HG03064 (cell line): ENCODE measurements at regions not wholly inside any gene's neighbourhood (a gene's known extent, or its start where the extent isn't known, plus 50 kb on each side); places are given as distances from the start of the nearest gene placed in this dataset.

Experiments used
- ATAC-seq: cut with Tn5 transposase; IDR thresholded peaks from one replicate; pipeline ENCODE4 v1.9.1; 2021; ENCODE audit warnings: low read depth; ENCODE audit not compliant: unreplicated experiment

GRCh38 chr5:52491071-52491787 lies 296.5 kb upstream of the ITGA1 start:
- ATAC-seq = no peak

- ATAC-seq = no peak
Observed at GRCh38 chr5:52491818-52492217, 295.9 kb upstream of the ITGA1 start.

DNA sequence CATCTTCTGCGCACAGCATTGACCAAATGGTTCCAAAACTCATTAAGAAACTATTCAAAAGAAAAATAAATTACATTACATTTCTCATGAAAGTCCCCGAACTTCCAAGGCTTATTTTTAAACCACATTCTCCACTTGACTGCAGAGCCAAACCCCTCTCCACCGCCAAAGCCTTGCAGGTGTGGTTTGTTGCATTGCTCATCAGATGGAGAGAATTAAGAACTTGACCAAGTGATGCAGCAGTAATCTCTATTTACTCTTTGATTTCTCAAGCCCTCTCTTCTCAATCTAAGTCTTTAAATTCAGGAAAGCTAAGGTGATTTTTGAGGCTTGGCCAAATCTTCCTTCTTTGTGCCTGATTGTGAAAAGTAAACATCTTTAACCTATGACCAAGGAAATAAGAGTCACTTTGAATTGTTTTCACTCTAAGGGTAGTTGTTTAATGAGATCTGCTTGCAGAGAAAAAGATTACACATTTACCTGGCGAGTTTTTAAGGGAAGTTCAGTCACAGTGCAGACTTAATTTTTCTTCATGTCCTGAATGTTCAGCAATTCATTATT lies 290.5 kb upstream of the ITGA1 start:
- no peak for ATAC-seq

DNA sequence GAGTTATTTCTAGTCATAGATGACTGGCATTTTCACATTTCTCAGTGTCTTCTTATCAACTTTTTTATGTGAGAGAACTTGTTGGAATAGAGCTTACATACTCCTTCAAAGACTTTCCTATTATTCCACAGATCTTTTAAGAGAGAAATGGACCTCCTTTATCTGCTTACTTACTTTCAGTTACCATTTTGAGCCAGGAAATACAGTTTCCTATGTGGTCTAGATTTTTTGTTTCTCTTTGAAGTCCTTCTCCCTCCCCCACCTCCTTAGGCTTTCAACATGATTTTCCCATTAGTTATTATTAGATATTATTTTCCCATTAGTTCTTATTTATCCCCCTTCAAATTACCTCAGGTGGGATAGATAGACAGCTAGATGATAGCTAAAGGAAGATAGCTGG lies 289.1 kb upstream of the ITGA1 start:
- no peak for ATAC-seq

DNA sequence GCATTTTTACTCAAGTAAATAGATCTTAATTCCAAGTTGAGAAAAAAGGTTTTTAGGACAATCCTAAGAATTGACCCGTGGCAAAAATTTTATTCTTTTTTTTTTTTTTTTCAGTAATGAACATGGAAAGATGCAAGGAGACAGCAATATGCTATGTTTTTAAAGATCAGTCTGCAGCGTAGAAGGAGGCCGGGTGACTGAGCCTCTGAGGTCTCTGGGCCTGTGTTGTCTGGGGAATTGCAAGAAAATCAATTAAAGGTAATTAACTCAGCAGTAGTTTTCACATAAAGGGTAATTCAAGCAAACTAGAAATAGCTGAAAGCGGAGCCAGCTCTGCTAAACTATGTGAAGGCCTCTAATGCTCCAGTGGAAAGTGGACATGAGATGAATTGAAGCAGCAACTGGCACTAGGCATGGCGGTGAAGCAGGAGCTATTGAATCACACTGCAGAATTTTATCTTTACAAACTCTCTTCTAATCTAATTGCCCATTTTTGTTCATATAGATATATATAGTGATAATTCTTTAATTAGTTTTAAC lies 285.2 kb upstream of the ITGA1 start:
- no peak for ATAC-seq

- ATAC-seq = no peak
Observed at GRCh38 chr5:52504584-52505240, 283.0 kb upstream of the ITGA1 start.

- no peak for ATAC-seq
Observed at GRCh38 chr5:52517667-52518066, 270.0 kb upstream of the ITGA1 start.

DNA sequence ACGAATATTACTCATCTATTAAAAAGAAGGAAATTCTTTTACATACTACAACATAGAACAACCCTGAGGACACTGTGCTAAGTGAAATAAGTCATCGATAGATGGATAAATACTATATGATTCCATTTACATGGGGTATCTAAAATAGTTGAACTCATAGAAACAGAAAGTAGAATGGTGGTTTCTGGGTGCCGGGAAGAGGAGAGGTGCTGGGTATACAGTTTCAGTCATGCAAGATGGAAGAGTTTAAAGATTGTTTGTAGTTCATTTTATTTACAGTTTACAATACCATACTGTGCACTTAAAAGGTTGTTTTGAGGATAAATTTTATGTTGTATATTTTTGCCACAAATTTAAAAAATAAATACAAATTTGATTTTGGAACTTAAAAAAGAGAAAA lies 267.5 kb upstream of the ITGA1 start:
- ATAC-seq = no peak

DNA sequence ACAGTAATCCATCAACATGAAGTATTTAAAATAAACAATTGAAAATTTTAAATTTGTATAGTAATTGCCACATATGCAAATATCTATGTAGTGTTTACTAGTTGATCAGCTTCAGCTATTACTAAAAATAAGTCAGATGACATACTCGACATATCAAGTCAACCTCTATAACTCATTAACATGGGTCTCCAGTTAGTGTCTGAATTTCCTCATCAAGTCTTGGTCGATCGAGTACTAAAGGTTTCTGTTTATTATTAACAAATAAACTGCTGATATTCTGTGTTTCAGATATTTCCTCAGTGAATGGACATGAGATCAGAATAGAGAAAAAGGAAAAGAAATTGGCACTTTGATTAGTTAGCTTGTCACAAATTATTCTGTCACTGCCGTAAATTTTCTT lies 266.5 kb upstream of the ITGA1 start:
- ATAC-seq = no peak

DNA sequence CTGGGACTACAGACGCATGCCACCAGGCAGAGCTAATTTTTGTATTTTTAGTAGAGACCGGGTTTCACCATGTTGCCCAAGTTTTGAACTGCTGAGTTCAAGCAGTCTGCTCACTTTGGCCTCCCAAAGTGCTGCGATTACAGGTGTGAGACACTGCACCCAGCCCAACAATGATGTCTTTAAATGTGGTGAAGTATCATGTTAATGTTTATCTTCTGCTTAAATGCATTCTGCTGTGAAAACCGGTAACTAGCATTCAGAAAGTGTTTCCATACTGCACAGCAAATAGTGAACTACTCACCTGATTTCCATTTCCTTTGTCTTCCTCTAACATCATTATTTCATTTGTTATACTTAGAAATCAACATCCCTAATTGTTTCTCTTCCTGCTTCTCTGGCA lies 264.0 kb upstream of the ITGA1 start:
- ATAC-seq = no peak

GRCh38 chr5:52531105-52531504 lies 256.6 kb upstream of the ITGA1 start:
- no peak for ATAC-seq

DNA sequence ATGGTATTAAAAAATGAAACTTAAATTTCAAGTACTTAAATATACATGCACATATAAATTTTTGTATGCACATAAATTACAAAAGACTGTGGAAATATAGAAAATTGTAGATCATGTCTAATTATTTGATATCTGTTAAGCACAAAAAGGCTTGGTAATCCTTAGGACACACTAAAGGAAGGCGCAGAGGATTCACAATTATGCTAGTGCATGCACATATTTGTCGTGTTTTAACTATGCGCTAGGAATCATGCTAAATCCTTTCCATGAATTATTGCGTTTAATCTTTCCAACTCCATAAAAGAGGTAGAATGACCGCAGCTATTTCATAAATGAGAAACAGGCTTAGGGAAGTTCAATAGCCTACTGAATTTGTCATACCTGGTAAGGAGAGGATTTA lies 244.1 kb upstream of the ITGA1 start:
- no peak for ATAC-seq

GRCh38 chr5:52544738-52545137 lies 243.0 kb upstream of the ITGA1 start:
- ATAC-seq = no peak

DNA sequence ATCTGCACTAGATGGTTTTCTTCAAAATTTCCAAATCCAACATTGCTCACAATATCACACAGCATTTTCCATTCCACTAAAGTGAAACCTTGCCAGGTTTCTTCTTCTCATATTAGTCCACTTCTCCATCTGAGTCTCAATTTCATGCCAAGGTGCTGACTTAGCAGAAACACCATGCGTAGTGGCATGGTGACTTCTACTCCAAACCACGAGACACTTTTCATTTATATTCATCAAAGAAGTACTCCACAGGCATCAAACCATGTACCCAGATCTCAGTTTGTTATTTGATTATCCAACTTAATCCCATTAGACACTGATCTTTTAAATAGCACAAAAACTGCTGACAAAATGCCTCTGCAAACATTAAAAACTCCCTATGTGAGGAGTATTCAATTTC lies 233.4 kb upstream of the ITGA1 start:
- no peak for ATAC-seq

DNA sequence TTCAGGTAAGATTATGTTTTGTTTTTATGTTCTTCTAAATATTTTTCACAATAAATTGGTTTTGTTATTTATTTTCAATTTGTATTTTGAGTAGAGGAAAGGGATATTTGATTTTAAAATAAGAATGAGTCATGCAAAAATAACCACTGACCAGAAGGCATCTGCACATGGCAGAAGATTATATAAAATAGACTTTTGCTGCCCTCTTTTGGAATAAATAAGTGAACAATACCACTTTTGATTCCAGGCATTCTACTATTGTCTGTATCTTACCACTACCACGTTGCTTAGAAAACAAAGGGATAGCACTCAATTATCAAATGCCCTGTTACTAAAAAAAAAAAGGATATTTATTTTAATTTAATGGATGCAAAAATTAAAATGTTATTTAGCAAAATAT lies 227.3 kb upstream of the ITGA1 start:
- no peak for ATAC-seq

DNA sequence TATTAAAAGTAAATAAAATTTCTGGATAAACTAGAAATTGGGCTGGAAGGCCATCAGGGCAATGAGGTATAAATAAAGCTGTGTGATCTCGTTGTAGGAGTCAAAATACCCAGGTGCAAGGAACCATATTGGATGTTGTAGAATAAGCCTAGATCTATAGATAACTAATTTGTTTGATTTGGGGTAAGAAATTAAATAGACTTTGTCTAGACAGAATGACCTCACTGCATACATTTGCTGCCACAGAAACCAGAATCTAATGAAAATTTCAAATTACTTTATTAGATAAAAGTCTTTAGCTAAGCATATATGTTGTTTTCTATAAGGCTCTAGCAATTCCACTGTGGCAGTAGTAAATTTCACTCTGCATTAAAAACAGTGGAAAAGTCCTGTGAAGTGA lies 225.2 kb upstream of the ITGA1 start:
- no peak for ATAC-seq

GRCh38 chr5:52564587-52564986 lies 223.1 kb upstream of the ITGA1 start:
- ATAC-seq = no peak

GRCh38 chr5:52577546-52577945 lies 210.2 kb upstream of the ITGA1 start:
- ATAC-seq = no peak

DNA sequence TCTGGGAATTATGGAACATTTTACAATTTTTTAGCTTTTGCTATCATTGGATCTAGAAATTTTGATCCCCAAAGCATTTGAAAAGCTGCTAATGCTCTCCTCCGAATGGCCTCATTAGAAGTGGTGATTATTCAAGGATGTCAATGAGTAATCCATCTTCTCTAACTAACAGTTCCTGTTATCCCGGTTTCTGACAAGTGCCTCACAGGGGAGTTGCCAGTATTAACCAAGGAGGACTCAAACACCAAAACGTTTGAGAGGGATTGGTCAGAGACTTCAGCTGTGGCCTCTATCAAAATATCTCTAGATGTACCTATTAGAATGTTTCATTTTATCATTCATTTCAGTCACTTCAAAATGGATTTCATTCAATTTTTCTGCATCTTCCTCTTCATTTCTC lies 208.3 kb upstream of the ITGA1 start:
- ATAC-seq = no peak

GRCh38 chr5:52580921-52581320 lies 206.8 kb upstream of the ITGA1 start:
- ATAC-seq = no peak

DNA sequence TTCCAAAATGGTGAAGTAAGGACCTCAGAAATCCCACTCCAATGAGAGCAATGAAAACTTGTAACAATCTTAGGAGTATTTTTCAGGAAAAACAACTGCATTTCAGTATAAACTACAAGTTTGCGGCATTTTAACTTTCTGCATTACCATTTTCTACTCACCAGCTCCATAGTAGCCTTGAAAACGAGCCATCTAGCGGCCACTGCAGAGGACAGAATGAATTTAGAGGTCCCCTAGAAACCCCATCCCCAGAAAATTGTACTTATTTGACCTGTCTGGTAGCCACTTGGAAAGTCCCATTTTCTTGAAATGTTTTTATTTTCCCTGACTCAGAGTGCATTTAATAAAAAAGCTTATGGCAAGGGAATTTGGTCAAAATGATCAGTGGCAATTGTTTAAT lies 205.4 kb upstream of the ITGA1 start:
- ATAC-seq = no peak

GRCh38 chr5:52587131-52587530 lies 200.6 kb upstream of the ITGA1 start:
- ATAC-seq = no peak
